ENCODE measurements at regions not wholly inside any gene's neighbourhood (a gene's known extent, or its start where the extent isn't known, plus 50 kb on each side); places are given as distances from the start of the nearest gene placed in this dataset.

GRCh38 chr12:31832740-31833729, 104.2 kb upstream of the AMN1 start:
- TF ChIP-seq SIN3A (IDR thresholded peaks at IDR 0.05; ENCODE audit: borderline replicate concordance in 2 of 2, control insufficient read depth in 1 of 2, low read depth in 2 of 2, low read length in 2 of 2) (no peak), ZNF354B (CRISPR knock-in tag; IDR thresholded peaks at IDR 0.05) (peak; percentile 79; the same call in 1 of the 2 replicates), ZBTB11 (CRISPR knock-in tag; IDR thresholded peaks at IDR 0.05) (peak in 1 of 3 experiments; percentile 52; a peak in 1 of 6 replicates), CREM (IDR thresholded peaks at IDR 0.05; ENCODE audit: low read depth) (no peak), BHLHE40 (IDR thresholded peaks at IDR 0.05; ENCODE audit: low read length) (no peak), OTX1 (CRISPR knock-in tag; IDR thresholded peaks at IDR 0.05) (no peak), MLX (CRISPR knock-in tag; conservative IDR thresholded peaks at IDR 0.05) (no peak), TFAM (CRISPR knock-in tag; conservative IDR thresholded peaks at IDR 0.05) (no peak)
- TF ChIP-seq, protein P1, sequence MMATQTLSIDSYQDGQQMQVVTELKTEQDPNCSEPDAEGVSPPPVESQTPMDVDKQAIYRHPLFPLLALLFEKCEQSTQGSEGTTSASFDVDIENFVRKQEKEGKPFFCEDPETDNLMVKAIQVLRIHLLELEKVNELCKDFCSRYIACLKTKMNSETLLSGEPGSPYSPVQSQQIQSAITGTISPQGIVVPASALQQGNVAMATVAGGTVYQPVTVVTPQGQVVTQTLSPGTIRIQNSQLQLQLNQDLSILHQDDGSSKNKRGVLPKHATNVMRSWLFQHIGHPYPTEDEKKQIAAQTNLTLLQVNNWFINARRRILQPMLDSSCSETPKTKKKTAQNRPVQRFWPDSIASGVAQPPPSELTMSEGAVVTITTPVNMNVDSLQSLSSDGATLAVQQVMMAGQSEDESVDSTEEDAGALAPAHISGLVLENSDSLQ (IDR thresholded peaks at IDR 0.05), result no peak
- TF ChIP-seq, protein P2, sequence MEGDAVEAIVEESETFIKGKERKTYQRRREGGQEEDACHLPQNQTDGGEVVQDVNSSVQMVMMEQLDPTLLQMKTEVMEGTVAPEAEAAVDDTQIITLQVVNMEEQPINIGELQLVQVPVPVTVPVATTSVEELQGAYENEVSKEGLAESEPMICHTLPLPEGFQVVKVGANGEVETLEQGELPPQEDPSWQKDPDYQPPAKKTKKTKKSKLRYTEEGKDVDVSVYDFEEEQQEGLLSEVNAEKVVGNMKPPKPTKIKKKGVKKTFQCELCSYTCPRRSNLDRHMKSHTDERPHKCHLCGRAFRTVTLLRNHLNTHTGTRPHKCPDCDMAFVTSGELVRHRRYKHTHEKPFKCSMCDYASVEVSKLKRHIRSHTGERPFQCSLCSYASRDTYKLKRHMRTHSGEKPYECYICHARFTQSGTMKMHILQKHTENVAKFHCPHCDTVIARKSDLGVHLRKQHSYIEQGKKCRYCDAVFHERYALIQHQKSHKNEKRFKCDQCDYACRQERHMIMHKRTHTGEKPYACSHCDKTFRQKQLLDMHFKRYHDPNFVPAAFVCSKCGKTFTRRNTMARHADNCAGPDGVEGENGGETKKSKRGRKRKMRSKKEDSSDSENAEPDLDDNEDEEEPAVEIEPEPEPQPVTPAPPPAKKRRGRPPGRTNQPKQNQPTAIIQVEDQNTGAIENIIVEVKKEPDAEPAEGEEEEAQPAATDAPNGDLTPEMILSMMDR (IDR thresholded peaks at IDR 0.05 in 2 of 3, conservative IDR thresholded peaks at IDR 0.05 in 1 of 3; ENCODE audit: insufficient read depth in 2 of 3, low read depth in 1 of 3, low read length in 3 of 3), result no peak

Measured in K562 (cell line).